KG1 (cell line): ENCODE measurements at regions not wholly inside any gene's neighbourhood (a gene's known extent, or its start where the extent isn't known, plus 50 kb on each side); places are given as distances from the start of the nearest gene placed in this dataset.
A peak's percentile ranks its signal among the peaks of the same experiment; 100 is the strongest.
"Not testable (repeated sequence)": the region's sequence is repeated elsewhere in the genome, so short reads cannot be mapped to it uniquely, and the experiment has no call there.

Experiments used
- DNase-seq: peaks from one replicate; lab custom pipeline; 2025; lab: John Stamatoyannopoulos, UW

GRCh38 chr16:85443531-85443930 lies 169.6 kb upstream of the GSE1 start:
- DNase-seq = no peak

- DNase-seq = no peak
These were observed 167.9 kb upstream of the GSE1 start for GRCh38 chr16:85445064-85445778.

- DNase-seq = no peak
These were observed 167.3 kb upstream of the GSE1 start for GRCh38 chr16:85445779-85446222.

GRCh38 chr16:85446951-85447692 lies 166.0 kb upstream of the GSE1 start:
- no peak for DNase-seq

- DNase-seq = no peak
These were observed 165.3 kb upstream of the GSE1 start for GRCh38 chr16:85447693-85448313.

GRCh38 chr16:85448557-85449190 lies 164.4 kb upstream of the GSE1 start:
- DNase-seq = peak; percentile 31

GRCh38 chr16:85449191-85449884 lies 163.8 kb upstream of the GSE1 start:
- DNase-seq = no peak

GRCh38 chr16:85449885-85450245 lies 163.3 kb upstream of the GSE1 start:
- no peak for DNase-seq

- not testable (repeated sequence) for DNase-seq
These were observed 162.0 kb upstream of the GSE1 start for GRCh38 chr16:85451142-85451541.

- peak; percentile 2 for DNase-seq
These were observed 161.3 kb upstream of the GSE1 start for GRCh38 chr16:85451641-85452363.

GRCh38 chr16:85452364-85453193 lies 160.5 kb upstream of the GSE1 start:
- no peak for DNase-seq

- DNase-seq = no peak
These were observed 159.9 kb upstream of the GSE1 start for GRCh38 chr16:85453194-85453678.

- DNase-seq = no peak
These were observed 159.4 kb upstream of the GSE1 start for GRCh38 chr16:85453703-85454102.

GRCh38 chr16:85454171-85454872 lies 158.8 kb upstream of the GSE1 start:
- DNase-seq = no peak

GRCh38 chr16:85455534-85455933 lies 157.6 kb upstream of the GSE1 start:
- no peak for DNase-seq

- no peak for DNase-seq
These were observed 155.8 kb upstream of the GSE1 start for GRCh38 chr16:85457366-85457765.

GRCh38 chr16:85458968-85459367 lies 154.2 kb upstream of the GSE1 start:
- DNase-seq = no peak

GRCh38 chr16:85459529-85460251 lies 153.4 kb upstream of the GSE1 start:
- no peak for DNase-seq
